Naive thymus-derived CD4-positive, alpha-beta T cell (primary cell): ENCODE measurements at regions not wholly inside any gene's neighbourhood (a gene's known extent, or its start where the extent isn't known, plus 50 kb on each side); places are given as distances from the start of the nearest gene placed in this dataset.

Experiments used
- ATAC-seq: fragments of 150-1000 bp; cut with Tn5 transposase; 2 replicates; pipeline ENCODE4 v1.10.0; 2021; ENCODE audit warnings: mild to moderate bottlenecking, moderate library complexity
- CTCF ChIA-PET: fragments of 350-600 bp; sonication (Branson Sonifier 250); formaldehyde crosslinking; loops from one replicate; lab custom pipeline; 2021; ENCODE audit warnings: antibody characterized with exemption; lab: Charles Lee
- POLR2A ChIA-PET: fragments of 350-600 bp; sonication (Branson Sonifier 250); formaldehyde crosslinking; loops from one replicate; lab custom pipeline; 2021; ENCODE audit warnings: antibody characterized with exemption, inconsistent platforms; lab: Charles Lee
- DNase-seq, 9 donors: peaks; one replicate each; pipeline versions ENCODE4 v3.0.0 to v3.0.0-alpha.2; 2020 to 2022; ENCODE audit warnings: mixed read lengths in 1 of 9
- H3K27ac ChIP-seq: one replicate; pipeline ENCODE4 v1.7.0; 2013; ENCODE audit warnings: mild to moderate bottlenecking, low read depth, low read length, moderate library complexity
- H3K27me3 ChIP-seq, 2 donors: one replicate each; pipeline ENCODE4 v1.7.0; 2013; ENCODE audit warnings: low read length in 2 of 2, mild to moderate bottlenecking in 2 of 2, moderate library complexity in 2 of 2; ENCODE audit not compliant: control insufficient read depth in 2 of 2, insufficient read depth in 2 of 2
- H3K36me3 ChIP-seq, 3 experiments: 1 replicate in 2 of 3; 2 replicates in 1 of 3; pipeline ENCODE4 v1.7.0; 2013; ENCODE audit warnings: low read length in 3 of 3, mild to moderate bottlenecking in 3 of 3, moderate library complexity in 1 of 3; ENCODE audit not compliant: insufficient read depth in 3 of 3, control insufficient read depth in 2 of 3
- H3K4me1 ChIP-seq, 2 donors: one replicate each; pipeline ENCODE4 v1.7.0; 2013; ENCODE audit warnings: low read length in 2 of 2, mild to moderate bottlenecking in 2 of 2, moderate library complexity in 1 of 2; ENCODE audit not compliant: control insufficient read depth in 2 of 2, insufficient read depth in 2 of 2
- H3K4me3 ChIP-seq: 2 replicates; pipeline ENCODE4 v1.7.0; 2013; ENCODE audit warnings: mild to moderate bottlenecking, low read length
- H3K9me3 ChIP-seq, 3 experiments: 1 replicate in 2 of 3; 2 replicates in 1 of 3; pipeline ENCODE4 v1.7.0; 2013; ENCODE audit warnings: low read length in 3 of 3; ENCODE audit not compliant: control insufficient read depth in 2 of 3
- H3K27ac Mint-ChIP-seq, 9 donors: one replicate each; pipeline ENCODE4 v1.8.0; 2020 to 2022; ENCODE audit warnings: mixed read lengths in 9 of 9, mild to moderate bottlenecking in 8 of 9, moderate library complexity in 5 of 9, inconsistent platforms in 2 of 9
- H3K27me3 Mint-ChIP-seq, 5 donors: one replicate each; pipeline ENCODE4 v1.8.0; 2021 to 2022; ENCODE audit warnings: mixed read lengths in 5 of 5, mild to moderate bottlenecking in 1 of 5
- H3K36me3 Mint-ChIP-seq, 5 donors: one replicate each; pipeline ENCODE4 v1.8.0; 2020 to 2022; ENCODE audit warnings: mixed read lengths in 5 of 5, mild to moderate bottlenecking in 3 of 5, inconsistent platforms in 1 of 5
- H3K4me1 Mint-ChIP-seq, 7 donors: one replicate each; pipeline ENCODE4 v1.8.0; 2020 to 2022; ENCODE audit warnings: mixed read lengths in 7 of 7, mild to moderate bottlenecking in 3 of 7, inconsistent platforms in 1 of 7
- H3K4me3 Mint-ChIP-seq, 10 donors: one replicate each; pipeline ENCODE4 v1.8.0; 2020 to 2022; ENCODE audit warnings: mild to moderate bottlenecking in 10 of 10, mixed read lengths in 10 of 10, moderate library complexity in 6 of 10, inconsistent platforms in 2 of 10
- H3K9me3 Mint-ChIP-seq, 11 donors: one replicate each; pipeline ENCODE4 v1.8.0; 2020 to 2022; ENCODE audit warnings: mixed read lengths in 11 of 11, mild to moderate bottlenecking in 4 of 11, inconsistent platforms in 1 of 11, moderate library complexity in 1 of 11
- intact Hi-C, 2 donors: fragments of 100-400 bp; cut with micrococcal nuclease; formaldehyde crosslinking; loops; one replicate each; pipeline ENCODE4 v1.15.1; 2023

GRCh38 chr18:40326985-40327384 lies 1628.0 kb upstream of the PIK3C3 start:
- no peaks in the 10 kb centered on the region for H3K36me3 ChIP-seq
- ChIA-PET POLR2A (no interaction called here), CTCF (no interaction called here)
- no peaks in the 10 kb centered on the region for H3K27me3 ChIP-seq
- H3K27me3 Mint-ChIP-seq = no peaks in the 10 kb centered on the region
- ATAC-seq (no peak), DNase-seq (no peak)
- no peak overlapping the region for H3K4me3 ChIP-seq
- no peaks in the 10 kb centered on the region for H3K4me1 ChIP-seq
- no peak overlapping the region for H3K27ac ChIP-seq
- H3K4me3 Mint-ChIP-seq = no peak overlapping the region
- intact Hi-C loops = no loop called here
- no peaks in the 10 kb centered on the region for H3K9me3 ChIP-seq
- H3K4me1 Mint-ChIP-seq = no peaks in the 10 kb centered on the region
- peaks cover 0 to 16% (median 10%) of the 10 kb centered on the region in 11 donors for H3K9me3 Mint-ChIP-seq
- peaks cover 0 to 3% (median 0%) of the 10 kb centered on the region in 5 donors for H3K36me3 Mint-ChIP-seq
- H3K27ac Mint-ChIP-seq = no peak overlapping the region

GRCh38 chr18:40325988-40326387 lies 1629.0 kb upstream of the PIK3C3 start:
- ATAC-seq (no peak), DNase-seq (no peak)
- Mint-ChIP-seq H3K27me3 (no peaks in the 10 kb centered on the region), H3K9me3 (peaks cover 0 to 16% (median 8%) of the 10 kb centered on the region in 11 donors), H3K4me1 (no peaks in the 10 kb centered on the region), H3K4me3 (no peak overlapping the region), H3K36me3 (peaks cover 0 to 3% (median 0%) of the 10 kb centered on the region in 5 donors), H3K27ac (no peak overlapping the region)
- no peaks in the 10 kb centered on the region for H3K36me3 ChIP-seq
- no peak overlapping the region for H3K4me3 ChIP-seq
- no peak overlapping the region for H3K27ac ChIP-seq
- H3K4me1 ChIP-seq = no peaks in the 10 kb centered on the region
- intact Hi-C loops = no loop called here
- no peaks in the 10 kb centered on the region for H3K27me3 ChIP-seq
- no peaks in the 10 kb centered on the region for H3K9me3 ChIP-seq
- POLR2A ChIA-PET = no interaction called here
- CTCF ChIA-PET = no interaction called here

GRCh38 chr18:40314199-40314598 lies 1640.8 kb upstream of the PIK3C3 start:
- Histone ChIP-seq H3K9me3 (no peaks in the 10 kb centered on the region), H3K4me1 (no peaks in the 10 kb centered on the region), H3K36me3 (no peaks in the 10 kb centered on the region), H3K27me3 (no peaks in the 10 kb centered on the region), H3K27ac (no peak overlapping the region), H3K4me3 (no peak overlapping the region)
- Mint-ChIP-seq H3K27me3 (no peaks in the 10 kb centered on the region), H3K4me1 (no peaks in the 10 kb centered on the region), H3K27ac (no peak overlapping the region), H3K4me3 (no peak overlapping the region), H3K36me3 (no peaks in the 10 kb centered on the region), H3K9me3 (peaks cover 0 to 19% (median 2%) of the 10 kb centered on the region in 11 donors)
- ATAC-seq = no peak
- ChIA-PET POLR2A (no interaction called here), CTCF (no interaction called here)
- DNase-seq = no peak
- intact Hi-C loops = no loop called here

- Histone ChIP-seq H3K36me3 (no peaks in the 10 kb centered on the region), H3K27ac (no peak overlapping the region), H3K27me3 (no peaks in the 10 kb centered on the region), H3K4me1 (no peaks in the 10 kb centered on the region), H3K9me3 (no peaks in the 10 kb centered on the region), H3K4me3 (no peak overlapping the region)
- H3K27me3 Mint-ChIP-seq = no peaks in the 10 kb centered on the region
- H3K36me3 Mint-ChIP-seq = no peaks in the 10 kb centered on the region
- POLR2A ChIA-PET = no interaction called here
- H3K27ac Mint-ChIP-seq = no peak overlapping the region
- H3K4me1 Mint-ChIP-seq = no peaks in the 10 kb centered on the region
- ATAC-seq = no peak
- CTCF ChIA-PET = no interaction called here
- DNase-seq = no peak
- intact Hi-C loops = no loop called here
- H3K4me3 Mint-ChIP-seq = no peak overlapping the region
- peaks cover 0 to 19% (median 2%) of the 10 kb centered on the region in 11 donors for H3K9me3 Mint-ChIP-seq
Measured at GRCh38 chr18:40313030-40313642, 1641.9 kb upstream of the PIK3C3 start.

GRCh38 chr18:40307627-40308026 lies 1647.4 kb upstream of the PIK3C3 start:
- Mint-ChIP-seq H3K4me3 (no peak overlapping the region), H3K9me3 (peaks cover 1 to 21% (median 6%) of the 10 kb centered on the region in 11 donors), H3K36me3 (no peaks in the 10 kb centered on the region), H3K27me3 (no peaks in the 10 kb centered on the region), H3K4me1 (no peaks in the 10 kb centered on the region), H3K27ac (no peak overlapping the region)
- H3K27ac ChIP-seq = no peak overlapping the region
- no peak for DNase-seq
- H3K4me1 ChIP-seq = no peaks in the 10 kb centered on the region
- H3K9me3 ChIP-seq = no peaks in the 10 kb centered on the region
- no peak for ATAC-seq
- intact Hi-C loops = no loop called here
- no peak overlapping the region for H3K4me3 ChIP-seq
- H3K36me3 ChIP-seq = no peaks in the 10 kb centered on the region
- H3K27me3 ChIP-seq = no peaks in the 10 kb centered on the region
- POLR2A ChIA-PET = no interaction called here
- CTCF ChIA-PET = no interaction called here

- H3K4me3 ChIP-seq = no peak overlapping the region
- H3K9me3 Mint-ChIP-seq = peaks cover 2 to 33% (median 7%) of the 10 kb centered on the region in 11 donors
Measured at GRCh38 chr18:40296717-40297413, 1658.2 kb upstream of the PIK3C3 start.

More at GRCh38 chr18:40296717-40297413, 1658.2 kb upstream of the PIK3C3 start:
- Mint-ChIP-seq H3K4me1 (no peaks in the 10 kb centered on the region), H3K27ac (no peak overlapping the region), H3K4me3 (no peak overlapping the region), H3K36me3 (no peaks in the 10 kb centered on the region), H3K27me3 (no peaks in the 10 kb centered on the region)
- ATAC-seq (no peak), DNase-seq (no peak)
- H3K36me3 ChIP-seq = no peaks in the 10 kb centered on the region
- intact Hi-C loops = no loop called here
- ChIA-PET POLR2A (no interaction called here), CTCF (no interaction called here)
- no peak overlapping the region for H3K27ac ChIP-seq
- no peaks in the 10 kb centered on the region for H3K27me3 ChIP-seq
- H3K4me1 ChIP-seq = no peaks in the 10 kb centered on the region
- H3K9me3 ChIP-seq = no peaks in the 10 kb centered on the region
